ENCODE measurements at regions not wholly inside any gene's neighbourhood (a gene's known extent, or its start where the extent isn't known, plus 50 kb on each side); places are given as distances from the start of the nearest gene placed in this dataset.

- H3K9me2 ChIP-seq (replicated peaks; ENCODE audit: low read depth, low read length), result no peaks in the 10 kb centered on the region
- no peaks in the 10 kb centered on the region for H3K27me3 ChIP-seq (ENCODE audit: insufficient read depth, low read length, poor library complexity, severe bottlenecking)
- H3K4me1 ChIP-seq (ENCODE audit: insufficient read depth, low read length, poor library complexity, severe bottlenecking), result no peaks in the 10 kb centered on the region
- no peaks in the 10 kb centered on the region for H3F3A ChIP-seq (ENCODE audit: low read depth)
- H3K9ac ChIP-seq (ENCODE audit: low read depth, low read length, poor library complexity, severe bottlenecking), result no peak overlapping the region
- H2AFZ ChIP-seq (ENCODE audit: low read length), result no peak overlapping the region
- no peaks in the 10 kb centered on the region for H4K20me1 ChIP-seq (ENCODE audit: insufficient read depth, low read length, poor library complexity, severe bottlenecking)
- H3K9me3 ChIP-seq (ENCODE audit: insufficient read depth, low read depth, low read length), result no peaks in the 10 kb centered on the region
- H3K4me3 ChIP-seq (ENCODE audit: low read length, poor library complexity, severe bottlenecking), result no peak overlapping the region
- TF ChIP-seq EZH2phosphoT487 (IDR thresholded peaks at IDR 0.05; ENCODE audit: borderline replicate concordance), result no peak
- TF ChIP-seq, protein P1, sequence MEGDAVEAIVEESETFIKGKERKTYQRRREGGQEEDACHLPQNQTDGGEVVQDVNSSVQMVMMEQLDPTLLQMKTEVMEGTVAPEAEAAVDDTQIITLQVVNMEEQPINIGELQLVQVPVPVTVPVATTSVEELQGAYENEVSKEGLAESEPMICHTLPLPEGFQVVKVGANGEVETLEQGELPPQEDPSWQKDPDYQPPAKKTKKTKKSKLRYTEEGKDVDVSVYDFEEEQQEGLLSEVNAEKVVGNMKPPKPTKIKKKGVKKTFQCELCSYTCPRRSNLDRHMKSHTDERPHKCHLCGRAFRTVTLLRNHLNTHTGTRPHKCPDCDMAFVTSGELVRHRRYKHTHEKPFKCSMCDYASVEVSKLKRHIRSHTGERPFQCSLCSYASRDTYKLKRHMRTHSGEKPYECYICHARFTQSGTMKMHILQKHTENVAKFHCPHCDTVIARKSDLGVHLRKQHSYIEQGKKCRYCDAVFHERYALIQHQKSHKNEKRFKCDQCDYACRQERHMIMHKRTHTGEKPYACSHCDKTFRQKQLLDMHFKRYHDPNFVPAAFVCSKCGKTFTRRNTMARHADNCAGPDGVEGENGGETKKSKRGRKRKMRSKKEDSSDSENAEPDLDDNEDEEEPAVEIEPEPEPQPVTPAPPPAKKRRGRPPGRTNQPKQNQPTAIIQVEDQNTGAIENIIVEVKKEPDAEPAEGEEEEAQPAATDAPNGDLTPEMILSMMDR (conservative IDR thresholded peaks at IDR 0.05; ENCODE audit: low read length), result no peak
- H3K4me2 ChIP-seq (ENCODE audit: low read depth, low read length, poor library complexity, severe bottlenecking), result no peak overlapping the region
- H3K79me2 ChIP-seq (ENCODE audit: insufficient read depth, low read length), result no peaks in the 10 kb centered on the region
- H3K36me3 ChIP-seq (ENCODE audit: insufficient read depth, low read length), result no peaks in the 10 kb centered on the region
Measured at GRCh38 chr10:71079761-71080380, 132.5 kb upstream of the UNC5B start.

DNA sequence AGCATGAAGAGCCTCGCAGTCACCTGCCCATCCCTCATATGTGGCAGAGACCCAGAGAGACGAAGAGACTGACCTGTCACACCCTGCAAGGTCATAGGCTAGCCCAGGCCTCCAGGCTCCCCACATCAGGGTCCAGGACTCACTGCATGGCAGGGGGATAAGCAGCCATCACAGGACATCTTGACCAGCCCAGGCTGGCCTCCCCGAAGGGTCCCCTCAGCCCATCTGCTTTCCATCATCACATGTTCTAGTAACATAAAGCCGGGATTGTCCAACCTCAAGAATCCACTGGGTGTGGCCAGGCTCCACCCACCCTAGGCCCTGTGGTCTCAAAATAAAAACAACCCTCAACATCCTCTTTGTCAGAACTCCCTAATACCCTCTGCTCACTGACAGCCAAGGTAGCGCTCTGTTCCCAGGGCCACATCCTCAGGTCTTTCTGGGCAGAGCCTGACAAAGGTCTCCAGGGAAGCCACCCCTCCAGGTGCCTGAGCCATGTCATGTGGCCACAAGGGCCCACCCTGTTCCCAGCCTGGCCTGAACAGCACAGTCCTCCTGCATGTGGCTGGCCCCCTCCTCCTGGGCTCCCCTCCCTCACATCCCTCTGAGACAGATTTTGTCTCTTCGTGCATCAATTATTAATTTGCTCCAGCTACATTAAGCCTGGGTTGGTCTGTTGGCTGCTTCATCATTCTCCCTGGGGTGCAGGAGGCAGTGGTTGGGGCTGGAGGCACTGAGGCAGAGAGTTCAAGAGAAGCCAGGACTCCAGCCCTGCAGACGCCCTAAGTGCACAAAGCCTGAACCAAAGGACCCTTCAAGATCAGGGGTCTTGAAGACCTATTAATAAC, 131.8 kb upstream of the UNC5B start:
- Histone ChIP-seq H4K20me1 (ENCODE audit: insufficient read depth, low read length, poor library complexity, severe bottlenecking) (no peaks in the 10 kb centered on the region), H2AFZ (ENCODE audit: low read length) (no peak overlapping the region), H3F3A (ENCODE audit: low read depth) (no peaks in the 10 kb centered on the region), H3K9me3 (ENCODE audit: insufficient read depth, low read depth, low read length) (no peaks in the 10 kb centered on the region), H3K4me1 (ENCODE audit: insufficient read depth, low read length, poor library complexity, severe bottlenecking) (no peaks in the 10 kb centered on the region), H3K27me3 (ENCODE audit: insufficient read depth, low read length, poor library complexity, severe bottlenecking) (no peaks in the 10 kb centered on the region), H3K4me2 (ENCODE audit: low read depth, low read length, poor library complexity, severe bottlenecking) (no peak overlapping the region), H3K9me2 (replicated peaks; ENCODE audit: low read depth, low read length) (no peaks in the 10 kb centered on the region), H3K36me3 (ENCODE audit: insufficient read depth, low read length) (no peaks in the 10 kb centered on the region), H3K9ac (ENCODE audit: low read depth, low read length, poor library complexity, severe bottlenecking) (no peak overlapping the region), H3K4me3 (ENCODE audit: low read length, poor library complexity, severe bottlenecking) (no peak overlapping the region), H3K79me2 (ENCODE audit: insufficient read depth, low read length) (no peaks in the 10 kb centered on the region)
- TF ChIP-seq EZH2phosphoT487 (IDR thresholded peaks at IDR 0.05; ENCODE audit: borderline replicate concordance), result no peak
- TF ChIP-seq, protein P1 (conservative IDR thresholded peaks at IDR 0.05; ENCODE audit: low read length), result no peak

DNA sequence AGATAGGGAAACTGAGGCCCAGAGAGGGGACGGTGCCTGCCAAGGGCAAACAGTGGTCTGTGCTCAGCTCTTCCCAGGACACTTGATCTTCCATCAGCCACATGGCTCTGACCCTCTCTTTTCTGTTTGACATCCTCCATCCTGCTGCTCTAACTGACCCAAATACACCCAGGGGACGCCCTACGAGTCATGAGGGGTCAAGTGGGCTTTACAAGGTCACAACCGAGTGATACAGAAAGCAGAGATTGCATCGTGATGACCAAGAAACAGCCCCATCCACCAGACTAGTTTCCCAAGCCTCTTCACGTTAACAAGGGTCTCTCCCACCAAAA, 131.2 kb upstream of the UNC5B start:
- H3K79me2 ChIP-seq (ENCODE audit: insufficient read depth, low read length), result no peaks in the 10 kb centered on the region
- H4K20me1 ChIP-seq (ENCODE audit: insufficient read depth, low read length, poor library complexity, severe bottlenecking), result no peaks in the 10 kb centered on the region
- H3K9me3 ChIP-seq (ENCODE audit: insufficient read depth, low read depth, low read length), result no peaks in the 10 kb centered on the region
- no peaks in the 10 kb centered on the region for H3K9me2 ChIP-seq (replicated peaks; ENCODE audit: low read depth, low read length)
- no peak overlapping the region for H3K4me2 ChIP-seq (ENCODE audit: low read depth, low read length, poor library complexity, severe bottlenecking)
- H3K4me3 ChIP-seq (ENCODE audit: low read length, poor library complexity, severe bottlenecking), result no peak overlapping the region
- TF ChIP-seq EZH2phosphoT487 (IDR thresholded peaks at IDR 0.05; ENCODE audit: borderline replicate concordance), result no peak
- TF ChIP-seq, protein P1 (conservative IDR thresholded peaks at IDR 0.05; ENCODE audit: low read length), result no peak
- H3K9ac ChIP-seq (ENCODE audit: low read depth, low read length, poor library complexity, severe bottlenecking), result no peak overlapping the region
- H2AFZ ChIP-seq (ENCODE audit: low read length), result no peak overlapping the region
- no peaks in the 10 kb centered on the region for H3K4me1 ChIP-seq (ENCODE audit: insufficient read depth, low read length, poor library complexity, severe bottlenecking)
- H3F3A ChIP-seq (ENCODE audit: low read depth), result no peaks in the 10 kb centered on the region
- H3K36me3 ChIP-seq (ENCODE audit: insufficient read depth, low read length), result no peaks in the 10 kb centered on the region
- H3K27me3 ChIP-seq (ENCODE audit: insufficient read depth, low read length, poor library complexity, severe bottlenecking), result no peaks in the 10 kb centered on the region

All from Loucy (cell line).